ENCODE measurements at regions not wholly inside any gene's neighbourhood (a gene's known extent, or its start where the extent isn't known, plus 50 kb on each side); places are given as distances from the start of the nearest gene placed in this dataset.

DNA sequence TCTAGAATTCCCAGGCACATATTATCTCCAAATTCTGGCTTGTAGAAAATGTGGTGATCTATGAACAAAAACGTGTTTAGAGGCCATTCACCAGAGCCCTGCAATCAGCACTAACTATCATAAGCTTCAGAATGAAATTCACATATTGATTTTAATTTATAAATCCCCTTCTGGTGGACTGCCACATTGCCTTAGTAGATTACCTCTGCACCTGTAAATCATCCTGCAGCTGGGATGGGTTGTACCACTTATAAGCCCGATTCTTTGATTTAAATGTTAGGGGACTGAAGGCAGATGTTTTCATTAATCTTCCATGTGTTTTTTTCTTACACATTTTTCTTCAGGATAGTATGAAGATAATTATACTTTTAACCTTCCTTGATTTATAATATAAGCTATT is 140.7 kb upstream of the PTPRD start:
- Histone ChIP-seq H3K27me3 (ENCODE audit: control insufficient read depth, insufficient read depth, low read length) (no peaks in the 10 kb centered on the region), H3K4me3 (ENCODE audit: low read depth in 2 of 2, low read length in 2 of 2) (no peak overlapping the region), H3K4me1 (ENCODE audit: control insufficient read depth, insufficient read depth, low read length) (no peaks in the 10 kb centered on the region), H3K27ac (ENCODE audit: low read length) (no peak overlapping the region), H3K9me3 (ENCODE audit: control insufficient read depth, insufficient read depth, low read depth, low read length) (no peaks in the 10 kb centered on the region), H3K36me3 (ENCODE audit: control insufficient read depth, insufficient read depth, low read length) (no peaks in the 10 kb centered on the region)
- in situ Hi-C loops (cut with HindIII; ENCODE audit: low pct_unique_long_range_greater_than_20kb, low sequenced_read_pairs) (no loop called here), intact Hi-C loops (cut with micrococcal nuclease; ENCODE audit: unreplicated experiment) (no loop called here)
- DNase-seq (ENCODE audit: low read depth, low spot score) (no peak), ATAC-seq (no peak)
- ChIA-PET CTCF (no interaction called here), POLR2A (no interaction called here)
- BruUV-seq (replicated peaks), result no TSS peak
- TF ChIP-seq POLR2AphosphoS5 (IDR thresholded peaks at IDR 0.05; ENCODE audit: low read depth, low read length) (no peak), SIN3A (IDR thresholded peaks at IDR 0.05; ENCODE audit: borderline replicate concordance, insufficient read depth, low read depth, low read length) (no peak), TCF7L2 (IDR thresholded peaks at IDR 0.05; ENCODE audit: low read depth, low read length) (no peak)
- TF ChIP-seq, protein P1, sequence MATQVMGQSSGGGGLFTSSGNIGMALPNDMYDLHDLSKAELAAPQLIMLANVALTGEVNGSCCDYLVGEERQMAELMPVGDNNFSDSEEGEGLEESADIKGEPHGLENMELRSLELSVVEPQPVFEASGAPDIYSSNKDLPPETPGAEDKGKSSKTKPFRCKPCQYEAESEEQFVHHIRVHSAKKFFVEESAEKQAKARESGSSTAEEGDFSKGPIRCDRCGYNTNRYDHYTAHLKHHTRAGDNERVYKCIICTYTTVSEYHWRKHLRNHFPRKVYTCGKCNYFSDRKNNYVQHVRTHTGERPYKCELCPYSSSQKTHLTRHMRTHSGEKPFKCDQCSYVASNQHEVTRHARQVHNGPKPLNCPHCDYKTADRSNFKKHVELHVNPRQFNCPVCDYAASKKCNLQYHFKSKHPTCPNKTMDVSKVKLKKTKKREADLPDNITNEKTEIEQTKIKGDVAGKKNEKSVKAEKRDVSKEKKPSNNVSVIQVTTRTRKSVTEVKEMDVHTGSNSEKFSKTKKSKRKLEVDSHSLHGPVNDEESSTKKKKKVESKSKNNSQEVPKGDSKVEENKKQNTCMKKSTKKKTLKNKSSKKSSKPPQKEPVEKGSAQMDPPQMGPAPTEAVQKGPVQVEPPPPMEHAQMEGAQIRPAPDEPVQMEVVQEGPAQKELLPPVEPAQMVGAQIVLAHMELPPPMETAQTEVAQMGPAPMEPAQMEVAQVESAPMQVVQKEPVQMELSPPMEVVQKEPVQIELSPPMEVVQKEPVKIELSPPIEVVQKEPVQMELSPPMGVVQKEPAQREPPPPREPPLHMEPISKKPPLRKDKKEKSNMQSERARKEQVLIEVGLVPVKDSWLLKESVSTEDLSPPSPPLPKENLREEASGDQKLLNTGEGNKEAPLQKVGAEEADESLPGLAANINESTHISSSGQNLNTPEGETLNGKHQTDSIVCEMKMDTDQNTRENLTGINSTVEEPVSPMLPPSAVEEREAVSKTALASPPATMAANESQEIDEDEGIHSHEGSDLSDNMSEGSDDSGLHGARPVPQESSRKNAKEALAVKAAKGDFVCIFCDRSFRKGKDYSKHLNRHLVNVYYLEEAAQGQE (IDR thresholded peaks at IDR 0.05; ENCODE audit: insufficient read depth in 1 of 2, low read depth in 2 of 2, low read length in 1 of 2), result no peak
- TF ChIP-seq, protein P2, sequence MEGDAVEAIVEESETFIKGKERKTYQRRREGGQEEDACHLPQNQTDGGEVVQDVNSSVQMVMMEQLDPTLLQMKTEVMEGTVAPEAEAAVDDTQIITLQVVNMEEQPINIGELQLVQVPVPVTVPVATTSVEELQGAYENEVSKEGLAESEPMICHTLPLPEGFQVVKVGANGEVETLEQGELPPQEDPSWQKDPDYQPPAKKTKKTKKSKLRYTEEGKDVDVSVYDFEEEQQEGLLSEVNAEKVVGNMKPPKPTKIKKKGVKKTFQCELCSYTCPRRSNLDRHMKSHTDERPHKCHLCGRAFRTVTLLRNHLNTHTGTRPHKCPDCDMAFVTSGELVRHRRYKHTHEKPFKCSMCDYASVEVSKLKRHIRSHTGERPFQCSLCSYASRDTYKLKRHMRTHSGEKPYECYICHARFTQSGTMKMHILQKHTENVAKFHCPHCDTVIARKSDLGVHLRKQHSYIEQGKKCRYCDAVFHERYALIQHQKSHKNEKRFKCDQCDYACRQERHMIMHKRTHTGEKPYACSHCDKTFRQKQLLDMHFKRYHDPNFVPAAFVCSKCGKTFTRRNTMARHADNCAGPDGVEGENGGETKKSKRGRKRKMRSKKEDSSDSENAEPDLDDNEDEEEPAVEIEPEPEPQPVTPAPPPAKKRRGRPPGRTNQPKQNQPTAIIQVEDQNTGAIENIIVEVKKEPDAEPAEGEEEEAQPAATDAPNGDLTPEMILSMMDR (IDR thresholded peaks at IDR 0.05), result no peak

DNA sequence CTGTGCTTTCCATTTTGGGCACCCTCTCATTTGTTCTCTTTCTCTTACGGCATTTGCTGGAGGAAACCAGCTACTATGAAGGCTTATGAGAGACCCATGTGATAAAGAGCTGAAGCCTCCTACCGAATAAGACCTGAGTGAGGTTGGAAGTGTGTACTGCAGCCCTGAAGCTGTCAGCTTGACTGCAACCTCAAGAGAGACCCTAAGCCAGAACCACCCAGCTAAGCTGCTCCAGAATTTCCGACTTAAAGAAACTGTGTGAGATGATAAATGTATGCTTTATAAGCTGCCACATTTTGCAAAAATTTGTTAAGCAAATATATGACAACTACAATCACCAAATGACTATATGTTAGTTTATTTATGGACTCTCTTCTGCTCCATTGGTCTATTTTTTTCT is 151.7 kb upstream of the PTPRD start:
- DNase-seq (ENCODE audit: low read depth, low spot score) (no peak), ATAC-seq (no peak)
- ChIA-PET CTCF (no interaction called here), POLR2A (no interaction called here)
- no peaks in the 10 kb centered on the region for H3K4me1 ChIP-seq (ENCODE audit: control insufficient read depth, insufficient read depth, low read length)
- no peak overlapping the region for H3K4me3 ChIP-seq (ENCODE audit: low read depth in 2 of 2, low read length in 2 of 2)
- intact Hi-C loops (cut with micrococcal nuclease; ENCODE audit: unreplicated experiment), result no loop called here
- no peaks in the 10 kb centered on the region for H3K27me3 ChIP-seq (ENCODE audit: control insufficient read depth, insufficient read depth, low read length)
- in situ Hi-C loops (cut with HindIII; ENCODE audit: low pct_unique_long_range_greater_than_20kb, low sequenced_read_pairs), result no loop called here
- TF ChIP-seq, protein P1 (IDR thresholded peaks at IDR 0.05; ENCODE audit: insufficient read depth in 1 of 2, low read depth in 2 of 2, low read length in 1 of 2), result no peak
- TF ChIP-seq SIN3A (IDR thresholded peaks at IDR 0.05; ENCODE audit: borderline replicate concordance, insufficient read depth, low read depth, low read length) (no peak), POLR2AphosphoS5 (IDR thresholded peaks at IDR 0.05; ENCODE audit: low read depth, low read length) (no peak), TCF7L2 (IDR thresholded peaks at IDR 0.05; ENCODE audit: low read depth, low read length) (no peak)
- TF ChIP-seq, protein P2 (IDR thresholded peaks at IDR 0.05), result no peak
- H3K27ac ChIP-seq (ENCODE audit: low read length), result no peak overlapping the region
- no peaks in the 10 kb centered on the region for H3K36me3 ChIP-seq (ENCODE audit: control insufficient read depth, insufficient read depth, low read length)
- no peaks in the 10 kb centered on the region for H3K9me3 ChIP-seq (ENCODE audit: control insufficient read depth, insufficient read depth, low read depth, low read length)
- no TSS peak for BruUV-seq (replicated peaks)

All from Panc1 (cell line).